ENCODE measurements at regions not wholly inside any gene's neighbourhood (a gene's known extent, or its start where the extent isn't known, plus 50 kb on each side); places are given as distances from the start of the nearest gene placed in this dataset.

- TF ChIP-seq BCL11A (tag by site-specific recombination; IDR thresholded peaks at IDR 0.05; ENCODE audit: low read depth) (no peak), ZBTB10 (tag by site-specific recombination; IDR thresholded peaks at IDR 0.05) (no peak), MEIS1 (CRISPR knock-in tag; IDR thresholded peaks at IDR 0.05; ENCODE audit: borderline replicate concordance) (no peak), SP2 (tag by site-specific recombination; IDR thresholded peaks at IDR 0.05) (no peak), YY1 (tag by site-specific recombination; IDR thresholded peaks at IDR 0.05) (no peak), ZNF426 (tag by site-specific recombination; IDR thresholded peaks at IDR 0.05) (no peak), ZNF335 (tag by site-specific recombination; conservative IDR thresholded peaks at IDR 0.05) (no peak)
- TF ChIP-seq, protein P1, sequence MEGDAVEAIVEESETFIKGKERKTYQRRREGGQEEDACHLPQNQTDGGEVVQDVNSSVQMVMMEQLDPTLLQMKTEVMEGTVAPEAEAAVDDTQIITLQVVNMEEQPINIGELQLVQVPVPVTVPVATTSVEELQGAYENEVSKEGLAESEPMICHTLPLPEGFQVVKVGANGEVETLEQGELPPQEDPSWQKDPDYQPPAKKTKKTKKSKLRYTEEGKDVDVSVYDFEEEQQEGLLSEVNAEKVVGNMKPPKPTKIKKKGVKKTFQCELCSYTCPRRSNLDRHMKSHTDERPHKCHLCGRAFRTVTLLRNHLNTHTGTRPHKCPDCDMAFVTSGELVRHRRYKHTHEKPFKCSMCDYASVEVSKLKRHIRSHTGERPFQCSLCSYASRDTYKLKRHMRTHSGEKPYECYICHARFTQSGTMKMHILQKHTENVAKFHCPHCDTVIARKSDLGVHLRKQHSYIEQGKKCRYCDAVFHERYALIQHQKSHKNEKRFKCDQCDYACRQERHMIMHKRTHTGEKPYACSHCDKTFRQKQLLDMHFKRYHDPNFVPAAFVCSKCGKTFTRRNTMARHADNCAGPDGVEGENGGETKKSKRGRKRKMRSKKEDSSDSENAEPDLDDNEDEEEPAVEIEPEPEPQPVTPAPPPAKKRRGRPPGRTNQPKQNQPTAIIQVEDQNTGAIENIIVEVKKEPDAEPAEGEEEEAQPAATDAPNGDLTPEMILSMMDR (tag by site-specific recombination; IDR thresholded peaks at IDR 0.05): no peak
- TF ChIP-seq, protein P2, sequence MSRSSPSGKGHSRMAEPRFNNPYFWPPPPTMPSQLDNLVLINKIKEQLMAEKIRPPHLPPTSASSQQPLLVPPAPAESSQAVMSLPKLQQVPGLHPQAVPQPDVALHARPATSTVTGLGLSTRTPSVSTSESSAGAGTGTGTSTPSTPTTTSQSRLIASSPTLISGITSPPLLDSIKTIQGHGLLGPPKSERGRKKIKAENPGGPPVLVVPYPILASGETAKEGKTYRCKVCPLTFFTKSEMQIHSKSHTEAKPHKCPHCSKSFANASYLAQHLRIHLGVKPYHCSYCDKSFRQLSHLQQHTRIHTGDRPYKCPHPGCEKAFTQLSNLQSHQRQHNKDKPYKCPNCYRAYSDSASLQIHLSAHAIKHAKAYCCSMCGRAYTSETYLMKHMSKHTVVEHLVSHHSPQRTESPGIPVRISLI (tag by site-specific recombination; IDR thresholded peaks at IDR 0.05): no peak
- TF ChIP-seq, protein P3, sequence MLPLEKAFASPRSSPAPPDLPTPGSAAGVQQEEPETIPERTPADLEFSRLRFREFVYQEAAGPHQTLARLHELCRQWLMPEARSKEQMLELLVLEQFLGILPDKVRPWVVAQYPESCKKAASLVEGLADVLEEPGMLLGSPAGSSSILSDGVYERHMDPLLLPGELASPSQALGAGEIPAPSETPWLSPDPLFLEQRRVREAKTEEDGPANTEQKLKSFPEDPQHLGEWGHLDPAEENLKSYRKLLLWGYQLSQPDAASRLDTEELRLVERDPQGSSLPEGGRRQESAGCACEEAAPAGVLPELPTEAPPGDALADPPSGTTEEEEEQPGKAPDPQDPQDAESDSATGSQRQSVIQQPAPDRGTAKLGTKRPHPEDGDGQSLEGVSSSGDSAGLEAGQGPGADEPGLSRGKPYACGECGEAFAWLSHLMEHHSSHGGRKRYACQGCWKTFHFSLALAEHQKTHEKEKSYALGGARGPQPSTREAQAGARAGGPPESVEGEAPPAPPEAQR (tag by site-specific recombination; IDR thresholded peaks at IDR 0.05): no peak
- TF ChIP-seq, protein P4, sequence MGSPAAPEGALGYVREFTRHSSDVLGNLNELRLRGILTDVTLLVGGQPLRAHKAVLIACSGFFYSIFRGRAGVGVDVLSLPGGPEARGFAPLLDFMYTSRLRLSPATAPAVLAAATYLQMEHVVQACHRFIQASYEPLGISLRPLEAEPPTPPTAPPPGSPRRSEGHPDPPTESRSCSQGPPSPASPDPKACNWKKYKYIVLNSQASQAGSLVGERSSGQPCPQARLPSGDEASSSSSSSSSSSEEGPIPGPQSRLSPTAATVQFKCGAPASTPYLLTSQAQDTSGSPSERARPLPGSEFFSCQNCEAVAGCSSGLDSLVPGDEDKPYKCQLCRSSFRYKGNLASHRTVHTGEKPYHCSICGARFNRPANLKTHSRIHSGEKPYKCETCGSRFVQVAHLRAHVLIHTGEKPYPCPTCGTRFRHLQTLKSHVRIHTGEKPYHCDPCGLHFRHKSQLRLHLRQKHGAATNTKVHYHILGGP (tag by site-specific recombination; IDR thresholded peaks at IDR 0.05): no peak
These were observed 389.4 kb downstream of the RFC3 start for GRCh38 chr13:34207334-34207733.
